ENCODE measurements at regions not wholly inside any gene's neighbourhood (a gene's known extent, or its start where the extent isn't known, plus 50 kb on each side); places are given as distances from the start of the nearest gene placed in this dataset.

- TF ChIP-seq EZH2phosphoT487 (IDR thresholded peaks at IDR 0.05; ENCODE audit: unreplicated experiment) (no peak), CTCF (conservative IDR thresholded peaks at IDR 0.05; ENCODE audit: low read depth in 2 of 2) (no peak), REST (IDR thresholded peaks at IDR 0.05; ENCODE audit: unreplicated experiment) (no peak), NANOG (IDR thresholded peaks at IDR 0.05; ENCODE audit: borderline replicate concordance) (no peak), POLR2AphosphoS5 (IDR thresholded peaks at IDR 0.05; ENCODE audit: low read depth) (no peak), EZH2 (IDR thresholded peaks at IDR 0.05; ENCODE audit: low read depth, unreplicated experiment) (no peak), STAT1 (IDR thresholded peaks at IDR 0.05; ENCODE audit: unreplicated experiment) (no peak), JUNB (IDR thresholded peaks at IDR 0.05; ENCODE audit: unreplicated experiment) (no peak)
These were observed 395.2 kb upstream of the AZI2 start for GRCh38 chr3:28743831-28744230.
